Activated T-cell treated with anti-CD3 and anti-CD28 coated beads, Interleukin-2, amount 50 U/mL, for 72 hours (primary cell): ENCODE measurements at regions not wholly inside any gene's neighbourhood (a gene's known extent, or its start where the extent isn't known, plus 50 kb on each side); places are given as distances from the start of the nearest gene placed in this dataset.
"Not testable (repeated sequence)": the region's sequence is repeated elsewhere in the genome, so short reads cannot be mapped to it uniquely, and the experiment has no call there.

Experiments used
- ATAC-seq, 2 donors: fragments of 150-1000 bp; cut with Tn5 transposase; replicated peaks in 1 of 2; 2 replicates each; pipeline ENCODE4 v1.10.0; 2021; ENCODE audit warnings: moderate library complexity in 2 of 2, mild to moderate bottlenecking in 1 of 2
- DNase-seq, 2 donors: peaks; one replicate each; pipeline ENCODE4 v3.0.0; 2021 to 2022; ENCODE audit warnings: mixed read lengths in 1 of 2
- H3K27ac Mint-ChIP-seq: one replicate; pipeline ENCODE4 v1.8.0; 2022; ENCODE audit warnings: mild to moderate bottlenecking, moderate library complexity, mixed read lengths
- H3K27me3 Mint-ChIP-seq: one replicate; pipeline ENCODE4 v1.8.0; 2022; ENCODE audit warnings: low read depth, mixed read lengths
- H3K36me3 Mint-ChIP-seq, 2 donors: one replicate each; pipeline ENCODE4 v1.8.0; 2022; ENCODE audit warnings: mixed read lengths in 2 of 2, mild to moderate bottlenecking in 1 of 2; ENCODE audit not compliant: insufficient read depth in 2 of 2
- H3K4me1 Mint-ChIP-seq: one replicate; pipeline ENCODE4 v1.8.0; 2022; ENCODE audit warnings: low read depth, mixed read lengths
- H3K4me3 Mint-ChIP-seq, 2 donors: one replicate each; pipeline ENCODE4 v1.8.0; 2022; ENCODE audit warnings: mild to moderate bottlenecking in 2 of 2, mixed read lengths in 2 of 2, moderate library complexity in 2 of 2
- H3K9me3 Mint-ChIP-seq, 2 donors: one replicate each; pipeline ENCODE4 v1.8.0; 2022; ENCODE audit warnings: mixed read lengths in 2 of 2

- Mint-ChIP-seq H3K27me3 (no peaks in the 10 kb centered on the region), H3K4me3 (no peak overlapping the region), H3K27ac (no peak overlapping the region), H3K36me3 (peaks cover 9 to 21% of the 10 kb centered on the region in 2 donors), H3K9me3 (peaks cover 9 to 10% of the 10 kb centered on the region in 2 donors), H3K4me1 (no peaks in the 10 kb centered on the region)
- DNase-seq (no peak), ATAC-seq (no peak)
These were observed 236.0 kb upstream of the STXBP5 start for GRCh38 chr6:146968041-146968760.

- Mint-ChIP-seq H3K27ac (no peak overlapping the region), H3K4me1 (no peaks in the 10 kb centered on the region), H3K9me3 (no peaks in the 10 kb centered on the region), H3K36me3 (no peaks in the 10 kb centered on the region), H3K27me3 (no peaks in the 10 kb centered on the region), H3K4me3 (no peak overlapping the region)
- no peak for ATAC-seq
- DNase-seq: no peak
These were observed 231.7 kb upstream of the STXBP5 start for GRCh38 chr6:146972546-146972945.

- H3K9me3 Mint-ChIP-seq: no peaks in the 10 kb centered on the region
- H3K4me3 Mint-ChIP-seq: no peak overlapping the region
- DNase-seq (no peak), ATAC-seq (no peak)
- H3K27me3 Mint-ChIP-seq: peaks cover 16% of the 10 kb centered on the region
- no peaks in the 10 kb centered on the region for H3K4me1 Mint-ChIP-seq
- no peak overlapping the region for H3K27ac Mint-ChIP-seq
- H3K36me3 Mint-ChIP-seq: no peaks in the 10 kb centered on the region
These were observed 229.9 kb upstream of the STXBP5 start for GRCh38 chr6:146974351-146974750.

- H3K27ac Mint-ChIP-seq: no peak overlapping the region
- ATAC-seq (no peak), DNase-seq (no peak)
- H3K9me3 Mint-ChIP-seq: no peaks in the 10 kb centered on the region
- no peaks in the 10 kb centered on the region for H3K4me1 Mint-ChIP-seq
- H3K4me3 Mint-ChIP-seq: no peak overlapping the region
- peaks cover 16% of the 10 kb centered on the region for H3K27me3 Mint-ChIP-seq
- no peaks in the 10 kb centered on the region for H3K36me3 Mint-ChIP-seq
These were observed 229.1 kb upstream of the STXBP5 start for GRCh38 chr6:146975093-146975492.

- Mint-ChIP-seq H3K9me3 (peaks cover 0 to 2% of the 10 kb centered on the region in 2 donors), H3K36me3 (no peaks in the 10 kb centered on the region), H3K4me1 (no peaks in the 10 kb centered on the region), H3K27ac (no peak overlapping the region), H3K4me3 (no peak overlapping the region), H3K27me3 (peaks cover 26% of the 10 kb centered on the region)
- ATAC-seq (no peak), DNase-seq (no peak)
These were observed 223.3 kb upstream of the STXBP5 start for GRCh38 chr6:146980900-146981329.

GRCh38 chr6:146981981-146982380 lies 222.2 kb upstream of the STXBP5 start:
- Mint-ChIP-seq H3K27me3 (peaks cover 26% of the 10 kb centered on the region), H3K36me3 (no peaks in the 10 kb centered on the region), H3K4me3 (no peak overlapping the region), H3K9me3 (peaks cover 1 to 4% of the 10 kb centered on the region in 2 donors), H3K4me1 (no peaks in the 10 kb centered on the region), H3K27ac (no peak overlapping the region)
- DNase-seq: no peak
- ATAC-seq: no peak

GRCh38 chr6:146984251-146984924 lies 219.8 kb upstream of the STXBP5 start:
- ATAC-seq: no peak

GRCh38 chr6:146985111-146985510 lies 219.1 kb upstream of the STXBP5 start:
- H3K9me3 Mint-ChIP-seq: peaks cover 1 to 4% of the 10 kb centered on the region in 2 donors
- peaks cover 10% of the 10 kb centered on the region for H3K27me3 Mint-ChIP-seq
- DNase-seq (no peak), ATAC-seq (no peak)
- H3K4me1 Mint-ChIP-seq: no peaks in the 10 kb centered on the region
- H3K4me3 Mint-ChIP-seq: no peak overlapping the region
- H3K36me3 Mint-ChIP-seq: no peaks in the 10 kb centered on the region
- no peak overlapping the region for H3K27ac Mint-ChIP-seq

More at GRCh38 chr6:146984251-146984924, 219.8 kb upstream of the STXBP5 start:
- H3K9me3 Mint-ChIP-seq: peaks cover 1 to 4% of the 10 kb centered on the region in 2 donors
- no peak for DNase-seq
- H3K36me3 Mint-ChIP-seq: no peaks in the 10 kb centered on the region
- H3K4me3 Mint-ChIP-seq: no peak overlapping the region
- H3K4me1 Mint-ChIP-seq: no peaks in the 10 kb centered on the region
- H3K27ac Mint-ChIP-seq: no peak overlapping the region
- peaks cover 10% of the 10 kb centered on the region for H3K27me3 Mint-ChIP-seq

- no peaks in the 10 kb centered on the region for H3K36me3 Mint-ChIP-seq
- ATAC-seq (no peak), DNase-seq (no peak)
- no peak overlapping the region for H3K4me3 Mint-ChIP-seq
- peaks cover 10% of the 10 kb centered on the region for H3K27me3 Mint-ChIP-seq
- no peak overlapping the region for H3K27ac Mint-ChIP-seq
- no peaks in the 10 kb centered on the region for H3K4me1 Mint-ChIP-seq
- H3K9me3 Mint-ChIP-seq: peaks cover 1 to 4% of the 10 kb centered on the region in 2 donors
These were observed 218.3 kb upstream of the STXBP5 start for GRCh38 chr6:146985966-146986365.

- not testable (repeated sequence) for DNase-seq, H3K4me1 Mint-ChIP-seq, H3K27me3 Mint-ChIP-seq, ATAC-seq, H3K27ac Mint-ChIP-seq, H3K36me3 Mint-ChIP-seq, H3K4me3 Mint-ChIP-seq, H3K9me3 Mint-ChIP-seq
These were observed 216.3 kb upstream of the STXBP5 start for GRCh38 chr6:146987938-146988337.

- H3K27me3 Mint-ChIP-seq: no peaks in the 10 kb centered on the region
- ATAC-seq (no peak), DNase-seq (no peak)
- H3K36me3 Mint-ChIP-seq: no peaks in the 10 kb centered on the region
- no peak overlapping the region for H3K4me3 Mint-ChIP-seq
- H3K4me1 Mint-ChIP-seq: no peaks in the 10 kb centered on the region
- no peak overlapping the region for H3K27ac Mint-ChIP-seq
- peaks cover 1 to 4% of the 10 kb centered on the region in 2 donors for H3K9me3 Mint-ChIP-seq
These were observed 214.4 kb upstream of the STXBP5 start for GRCh38 chr6:146989860-146990259.

GRCh38 chr6:146990284-146990683 lies 213.9 kb upstream of the STXBP5 start:
- Mint-ChIP-seq H3K4me3 (no peak overlapping the region), H3K27me3 (no peaks in the 10 kb centered on the region), H3K27ac (no peak overlapping the region), H3K9me3 (peaks cover 1 to 4% of the 10 kb centered on the region in 2 donors), H3K36me3 (no peaks in the 10 kb centered on the region), H3K4me1 (no peaks in the 10 kb centered on the region)
- ATAC-seq (no peak), DNase-seq (no peak)

GRCh38 chr6:146990821-146991798 lies 213.1 kb upstream of the STXBP5 start:
- H3K27ac Mint-ChIP-seq: no peak overlapping the region
- H3K4me1 Mint-ChIP-seq: no peaks in the 10 kb centered on the region
- DNase-seq: no peak
- no peaks in the 10 kb centered on the region for H3K27me3 Mint-ChIP-seq
- peaks cover 0 to under 1% of the 10 kb centered on the region in 2 donors for H3K9me3 Mint-ChIP-seq
- H3K36me3 Mint-ChIP-seq: no peaks in the 10 kb centered on the region
- no peak for ATAC-seq
- H3K4me3 Mint-ChIP-seq: no peak overlapping the region
